ENCODE measurements at regions not wholly inside any gene's neighbourhood (a gene's known extent, or its start where the extent isn't known, plus 50 kb on each side); places are given as distances from the start of the nearest gene placed in this dataset.
"Not testable (repeated sequence)": the region's sequence is repeated elsewhere in the genome, so short reads cannot be mapped to it uniquely, and the experiment has no call there.

DNA sequence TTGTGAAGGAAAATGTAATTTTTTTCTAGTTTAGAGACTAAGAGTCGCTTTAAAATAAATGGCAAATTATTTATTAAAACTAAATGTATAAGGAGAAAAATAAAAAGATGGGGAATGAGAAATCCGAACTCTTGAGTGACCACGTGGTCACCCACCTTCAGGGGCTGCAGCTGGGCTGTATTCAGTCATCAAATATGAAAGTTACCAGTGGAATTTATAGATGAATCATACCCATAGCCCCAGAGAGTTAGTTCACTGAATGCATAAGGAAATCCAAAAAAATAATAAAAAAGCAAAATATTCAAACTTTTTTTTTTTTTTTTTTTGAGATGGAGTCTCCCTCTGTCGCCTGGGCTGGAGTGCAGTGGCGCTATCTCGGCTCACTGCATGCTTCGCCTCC is 947.7 kb upstream of the ADGRB3 start:
- Histone ChIP-seq H3K4me2 (no peak overlapping the region), H3K4me3 (no peak overlapping the region), H3K79me2 (no peaks in the 10 kb centered on the region), H3K9me2 (replicated peaks; ENCODE audit: insufficient read depth) (no peaks in the 10 kb centered on the region), H4K20me1 (ENCODE audit: insufficient read depth, poor library complexity, severe bottlenecking) (no peaks in the 10 kb centered on the region), H3K27ac (no peak overlapping the region), H3K4me1 (ENCODE audit: insufficient read depth) (no peaks in the 10 kb centered on the region), H3K27me3 (no peaks in the 10 kb centered on the region), H3K36me3 (replicated peaks; ENCODE audit: insufficient read depth, low read depth) (no peaks in the 10 kb centered on the region), H2AFZ (no peak overlapping the region), H3K9me3 (ENCODE audit: low read depth) (no peaks in the 10 kb centered on the region)
- TF ChIP-seq EZH2phosphoT487 (IDR thresholded peaks at IDR 0.05; ENCODE audit: low read depth, severe bottlenecking, unreplicated experiment) (no peak), EZH2 (IDR thresholded peaks at IDR 0.05; ENCODE audit: borderline replicate concordance) (no peak), CTCF (IDR thresholded peaks at IDR 0.05; ENCODE audit: poor library complexity) (no peak)
- DNase-seq (ENCODE audit: low spot score) = no peak
- WGBS (ENCODE audit: low lambda C conversion rate, missing lambda C conversion rate) = 80% methylated on average over 7 of the region's 7 CpGs

GRCh38 chr6:67686225-67686624 is 948.9 kb upstream of the ADGRB3 start:
- H3K36me3 ChIP-seq (replicated peaks; ENCODE audit: insufficient read depth, low read depth); H3K4me3 ChIP-seq; H3K9me2 ChIP-seq (replicated peaks; ENCODE audit: insufficient read depth); H3K27ac ChIP-seq; H3K79me2 ChIP-seq; H3K4me2 ChIP-seq; H4K20me1 ChIP-seq (ENCODE audit: insufficient read depth, poor library complexity, severe bottlenecking); DNase-seq (ENCODE audit: low spot score); H3K4me1 ChIP-seq (ENCODE audit: insufficient read depth); H3K9me3 ChIP-seq (ENCODE audit: low read depth); H2AFZ ChIP-seq; H3K27me3 ChIP-seq: not testable (repeated sequence)
- WGBS (ENCODE audit: low lambda C conversion rate, missing lambda C conversion rate) = 84% methylated on average over 1 of the region's 1 CpG

GRCh38 chr6:67683960-67684359 is 951.1 kb upstream of the ADGRB3 start:
- H3K9me3 ChIP-seq (ENCODE audit: low read depth) = no peaks in the 10 kb centered on the region
- no peak overlapping the region for H3K4me3 ChIP-seq
- no peaks in the 10 kb centered on the region for H3K79me2 ChIP-seq
- DNase-seq (ENCODE audit: low spot score) = no peak
- no peak for TF ChIP-seq EZH2 (IDR thresholded peaks at IDR 0.05; ENCODE audit: borderline replicate concordance)
- no peak for TF ChIP-seq CTCF (IDR thresholded peaks at IDR 0.05; ENCODE audit: poor library complexity)
- no peak for TF ChIP-seq EZH2phosphoT487 (IDR thresholded peaks at IDR 0.05; ENCODE audit: low read depth, severe bottlenecking, unreplicated experiment)
- H3K27ac ChIP-seq = no peak overlapping the region
- no peak overlapping the region for H3K4me2 ChIP-seq
- no peak overlapping the region for H2AFZ ChIP-seq
- H4K20me1 ChIP-seq (ENCODE audit: insufficient read depth, poor library complexity, severe bottlenecking) = no peaks in the 10 kb centered on the region
- no peaks in the 10 kb centered on the region for H3K36me3 ChIP-seq (replicated peaks; ENCODE audit: insufficient read depth, low read depth)
- H3K27me3 ChIP-seq = no peaks in the 10 kb centered on the region
- H3K9me2 ChIP-seq (replicated peaks; ENCODE audit: insufficient read depth) = no peaks in the 10 kb centered on the region
- 81% methylated on average over 1 of the region's 1 CpG for WGBS (ENCODE audit: low lambda C conversion rate, missing lambda C conversion rate)
- no peaks in the 10 kb centered on the region for H3K4me1 ChIP-seq (ENCODE audit: insufficient read depth)

- H3K36me3 ChIP-seq (replicated peaks; ENCODE audit: insufficient read depth, low read depth) = no peaks in the 10 kb centered on the region
- no peaks in the 10 kb centered on the region for H3K9me2 ChIP-seq (replicated peaks; ENCODE audit: insufficient read depth)
- H3K9me3 ChIP-seq (ENCODE audit: low read depth) = no peaks in the 10 kb centered on the region
- no peak overlapping the region for H2AFZ ChIP-seq
- H3K27me3 ChIP-seq = no peaks in the 10 kb centered on the region
- no peaks in the 10 kb centered on the region for H3K4me1 ChIP-seq (ENCODE audit: insufficient read depth)
- H3K27ac ChIP-seq = no peak overlapping the region
- H3K79me2 ChIP-seq = no peaks in the 10 kb centered on the region
- WGBS (ENCODE audit: low lambda C conversion rate, missing lambda C conversion rate) = 73% methylated on average over 2 of the region's 2 CpGs
- H4K20me1 ChIP-seq (ENCODE audit: insufficient read depth, poor library complexity, severe bottlenecking) = no peaks in the 10 kb centered on the region
- no peak overlapping the region for H3K4me3 ChIP-seq
- no peak overlapping the region for H3K4me2 ChIP-seq
- TF ChIP-seq EZH2phosphoT487 (IDR thresholded peaks at IDR 0.05; ENCODE audit: low read depth, severe bottlenecking, unreplicated experiment) (no peak), CTCF (IDR thresholded peaks at IDR 0.05; ENCODE audit: poor library complexity) (no peak), EZH2 (IDR thresholded peaks at IDR 0.05; ENCODE audit: borderline replicate concordance) (no peak)
- DNase-seq (ENCODE audit: low spot score) = no peak
Observed at GRCh38 chr6:67680297-67680932, 954.7 kb upstream of the ADGRB3 start.

Data from hepatocyte (in vitro differentiated cells).